ENCODE measurements at regions not wholly inside any gene's neighbourhood (a gene's known extent, or its start where the extent isn't known, plus 50 kb on each side); places are given as distances from the start of the nearest gene placed in this dataset.
A peak's percentile ranks its signal among the peaks of the same experiment; 100 is the strongest.
"Not testable (repeated sequence)": the region's sequence is repeated elsewhere in the genome, so short reads cannot be mapped to it uniquely, and the experiment has no call there.

DNA sequence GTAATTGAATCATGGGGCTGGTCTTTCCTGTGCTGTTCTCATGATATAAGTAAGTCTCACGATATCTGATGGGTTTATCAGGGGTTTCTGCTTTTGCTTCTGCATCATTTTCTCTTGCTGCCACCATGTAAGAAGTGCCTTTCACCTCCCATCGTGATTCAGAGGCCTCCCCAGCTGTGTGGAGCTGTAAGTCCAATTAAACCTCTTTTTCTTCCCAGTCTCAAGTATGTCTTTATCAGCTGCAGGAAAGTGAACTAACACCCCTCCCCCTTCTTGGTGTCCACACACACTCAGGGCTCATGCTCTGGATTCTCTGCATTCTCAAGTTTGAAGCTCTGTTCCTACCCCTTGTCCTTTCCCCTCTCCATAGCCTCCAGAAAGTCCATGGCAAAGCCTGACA lies 107.1 kb downstream of the THBS2 start:
- intact Hi-C loops (cut with DNase I) = no loop called here
- DNase-seq = no peak

DNA sequence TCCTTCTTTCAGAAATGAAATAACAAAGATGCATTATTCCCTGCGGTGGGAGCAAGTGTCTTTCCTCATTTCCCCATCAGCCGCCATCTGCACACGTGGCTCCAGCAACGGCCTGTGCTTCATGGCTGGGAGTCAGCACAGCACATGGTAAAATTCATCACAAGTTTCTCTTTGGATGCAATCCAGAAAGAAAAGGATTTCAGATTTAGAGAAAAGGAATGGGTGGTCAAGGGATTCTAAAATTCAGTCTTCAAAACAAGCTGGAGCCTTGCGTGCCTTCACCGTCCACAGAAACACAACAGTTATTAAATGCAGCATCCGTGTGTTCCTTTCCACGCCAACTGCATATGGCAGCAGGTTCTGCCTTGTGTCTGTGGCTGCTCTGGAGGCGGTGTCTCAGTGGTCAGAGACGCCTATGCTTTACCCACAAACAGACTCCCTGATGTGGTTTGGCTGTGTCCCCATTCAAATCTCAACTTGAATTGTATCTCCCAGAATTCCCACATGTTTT lies 107.6 kb downstream of the THBS2 start:
- DNase-seq = peak in 13 of 42 donors; percentile 23 to 68 (median 46)
- intact Hi-C loops (cut with DNase I) = no loop called here

DNA sequence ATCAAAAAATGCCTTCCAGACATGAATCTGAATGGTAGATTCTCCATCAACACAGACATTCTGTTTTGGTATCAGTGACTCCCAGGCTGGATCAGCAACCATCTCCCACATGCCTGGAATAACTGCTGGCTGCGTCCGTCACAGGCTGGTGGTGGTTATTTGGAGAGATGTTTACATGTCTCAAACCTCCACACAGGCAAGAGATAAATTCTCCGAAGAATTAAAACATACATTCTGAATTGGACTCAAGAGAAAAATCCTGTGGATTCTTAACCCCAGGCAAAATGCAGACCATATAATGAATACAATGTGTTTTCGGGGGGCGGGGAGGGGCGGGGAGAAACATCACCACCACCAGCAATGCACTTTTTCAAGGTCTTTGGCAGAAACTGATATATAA lies 108.2 kb downstream of the THBS2 start:
- DNase-seq = peak in 2 of 42 donors; percentile 21 to 25
- intact Hi-C loops (cut with DNase I) = no loop called here

DNA sequence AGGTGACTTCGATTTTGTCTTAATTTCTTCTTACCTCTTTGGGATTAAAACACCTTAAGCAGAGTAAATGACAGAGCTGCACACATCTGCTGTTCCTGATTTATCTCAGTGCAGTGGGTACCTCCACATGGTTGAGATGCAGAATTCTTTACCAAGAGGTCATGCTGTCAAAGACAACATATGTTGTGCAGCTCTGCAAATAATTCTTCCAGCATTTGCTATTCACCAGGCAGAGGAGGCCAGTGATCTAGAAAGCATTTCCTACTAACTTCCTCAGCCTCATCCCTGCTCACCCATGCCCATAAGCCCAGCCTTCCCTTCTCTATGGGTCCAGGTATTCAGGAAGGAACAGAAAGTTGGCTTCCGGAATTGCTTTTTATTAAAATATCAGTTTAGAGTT lies 109.3 kb downstream of the THBS2 start:
- no peak for DNase-seq
- intact Hi-C loops (cut with DNase I) = no loop called here

DNA sequence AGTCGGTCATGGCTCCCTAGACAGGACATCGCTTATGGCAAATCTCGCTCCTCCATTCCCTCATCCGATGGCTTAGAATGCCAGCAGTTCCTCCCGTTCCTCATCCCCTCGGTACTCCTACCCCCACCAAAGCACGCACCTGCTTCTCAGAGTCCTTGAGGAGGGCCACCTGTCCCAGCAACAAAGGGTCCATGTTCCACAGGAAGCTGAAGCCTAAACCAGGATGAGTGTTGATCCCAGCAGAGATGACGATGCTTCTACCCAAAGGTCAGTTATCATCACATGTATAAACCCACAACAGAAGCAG lies 111.2 kb downstream of the THBS2 start:
- DNase-seq = peak in 1 of 42 donors; percentile 13
- intact Hi-C loops (cut with DNase I) = no loop called here

DNA sequence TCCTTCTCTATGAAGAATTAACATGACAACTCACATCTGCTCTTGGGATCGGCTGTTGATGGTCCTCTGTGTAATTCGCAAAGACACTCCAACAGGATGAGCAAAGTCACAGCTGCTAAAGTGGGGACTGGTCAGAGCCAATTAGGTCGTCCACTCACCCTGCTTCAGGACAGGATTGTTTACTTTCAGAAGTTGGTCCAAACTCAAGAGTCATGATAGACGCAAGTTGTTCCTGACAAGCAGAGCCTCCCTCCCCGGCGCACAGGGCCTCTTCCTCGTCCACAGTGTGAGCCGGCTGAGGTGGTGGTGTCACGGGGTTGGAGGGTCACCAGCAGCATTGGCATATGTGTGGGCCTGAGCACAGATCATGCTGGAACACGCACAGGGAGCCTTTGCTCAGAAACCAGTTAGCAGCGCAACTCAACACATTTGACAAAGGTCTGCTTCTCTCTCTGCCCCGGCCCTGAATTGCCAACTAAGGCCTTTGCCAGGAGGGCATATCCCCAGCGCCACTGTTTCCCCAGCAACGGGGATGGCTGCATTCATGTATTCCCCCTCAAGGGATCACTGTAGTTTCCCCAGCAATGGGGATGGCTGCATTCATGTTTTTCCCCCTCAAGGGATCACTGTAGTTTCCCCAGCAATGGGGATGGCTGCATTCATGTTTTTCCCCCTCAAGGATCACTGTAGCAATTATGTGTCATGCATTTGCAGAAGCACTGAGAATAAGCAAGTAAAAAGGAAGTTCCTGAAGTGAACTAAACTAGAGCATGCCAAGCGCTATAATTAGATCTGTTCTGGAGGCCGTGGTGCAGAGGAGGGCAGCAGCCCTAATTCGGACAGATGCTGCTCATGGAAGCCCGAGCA lies 111.7 kb downstream of the THBS2 start:
- intact Hi-C loops (cut with DNase I) = no loop called here
- DNase-seq = peak in 38 of 42 donors; percentile 11 to 76 (median 52)

DNA sequence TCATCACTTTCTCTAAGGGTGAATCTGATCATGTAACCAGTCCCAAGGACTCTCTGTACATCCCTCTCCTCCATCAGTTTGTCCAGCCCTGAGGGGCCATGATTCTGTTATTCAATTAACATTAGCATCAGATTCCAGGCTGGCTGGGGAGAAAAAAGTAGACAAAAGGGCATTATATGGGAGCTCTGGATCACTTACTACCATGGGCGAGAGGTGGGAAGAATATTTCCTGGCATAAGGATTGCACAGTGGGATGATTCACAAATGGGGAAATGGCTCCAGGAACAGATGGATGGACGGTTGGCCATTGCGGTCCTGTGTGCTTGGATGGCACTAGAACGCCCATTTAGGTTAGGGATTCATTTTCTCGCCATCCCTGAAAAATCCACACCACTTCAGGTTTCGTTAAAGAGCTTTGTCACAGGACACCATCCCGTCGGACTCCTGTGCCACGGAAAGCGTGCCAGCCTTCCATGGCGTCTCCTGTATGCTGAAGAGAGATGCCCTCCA lies 112.6 kb downstream of the THBS2 start:
- DNase-seq = peak in 1 of 42 donors; percentile 21
- intact Hi-C loops (cut with DNase I) = no loop called here

DNA sequence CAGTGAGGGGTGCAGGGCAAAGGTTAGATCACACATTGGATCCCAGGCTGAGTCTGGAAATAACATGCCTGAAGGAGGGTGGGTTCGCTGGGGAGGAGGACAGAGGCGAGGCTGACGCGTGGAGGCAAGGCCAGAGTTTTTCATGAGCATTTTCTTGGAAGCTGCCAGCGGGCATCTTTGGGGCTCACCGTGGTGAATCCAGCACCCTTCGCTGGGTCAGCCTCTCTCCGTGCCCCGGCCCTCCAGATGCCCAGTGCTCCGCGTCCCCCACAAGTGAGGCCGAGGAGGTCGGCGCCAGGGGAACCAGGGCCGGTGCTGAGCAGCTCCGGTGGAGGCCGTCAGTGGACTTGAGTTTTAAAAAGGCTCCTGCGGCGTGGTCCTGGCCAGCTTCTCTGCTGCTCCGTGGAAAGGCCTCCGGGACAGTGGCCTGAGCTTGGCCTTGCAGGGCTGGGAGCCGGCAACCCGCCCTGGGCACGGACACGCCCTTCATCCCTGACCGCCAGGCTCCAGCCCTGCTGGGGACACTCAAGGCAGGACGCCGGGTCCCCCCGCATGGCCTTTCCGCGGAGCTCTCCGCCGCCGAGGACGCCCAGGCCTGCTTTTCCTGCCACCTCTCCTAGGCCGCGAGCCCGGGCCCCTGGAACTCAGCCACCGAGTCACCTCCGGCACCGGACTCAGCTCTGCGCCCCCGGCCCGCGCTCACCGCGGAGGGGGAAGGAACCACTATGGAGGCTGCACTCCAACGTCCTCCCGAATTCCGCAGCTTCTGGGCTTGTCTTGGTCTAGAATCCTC lies 114.3 kb downstream of the THBS2 start:
- peak in 1 of 42 donors; percentile 27 for DNase-seq
- intact Hi-C loops (cut with DNase I) = no loop called here

DNA sequence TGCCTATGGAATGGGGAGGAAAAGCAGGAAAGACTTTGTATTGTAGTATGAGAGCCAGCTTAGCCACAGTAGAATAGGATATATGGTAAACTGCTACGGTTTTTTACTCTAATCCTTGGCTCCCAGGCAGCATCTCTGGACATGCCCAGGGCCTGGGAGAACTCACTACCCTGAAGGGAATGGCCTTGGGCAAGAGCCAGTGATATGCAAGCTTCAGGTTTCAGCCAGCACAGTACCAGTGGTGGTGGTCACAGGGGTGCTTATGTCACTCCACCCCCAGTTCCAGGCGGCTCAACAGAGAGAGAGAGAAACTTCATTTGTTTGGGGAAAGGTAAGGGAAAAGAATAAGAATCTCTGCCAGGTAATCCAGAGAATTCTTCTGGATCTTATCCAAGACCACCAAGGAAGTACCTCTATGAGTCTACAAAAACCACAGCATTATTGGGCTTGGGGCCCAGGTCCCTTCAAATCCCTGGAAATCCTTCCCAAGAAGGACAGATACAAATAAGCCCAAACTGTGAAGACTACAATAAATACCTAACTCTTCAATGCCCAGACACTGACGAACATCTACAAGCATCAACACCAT lies 121.2 kb downstream of the THBS2 start:
- no peak for DNase-seq

DNA sequence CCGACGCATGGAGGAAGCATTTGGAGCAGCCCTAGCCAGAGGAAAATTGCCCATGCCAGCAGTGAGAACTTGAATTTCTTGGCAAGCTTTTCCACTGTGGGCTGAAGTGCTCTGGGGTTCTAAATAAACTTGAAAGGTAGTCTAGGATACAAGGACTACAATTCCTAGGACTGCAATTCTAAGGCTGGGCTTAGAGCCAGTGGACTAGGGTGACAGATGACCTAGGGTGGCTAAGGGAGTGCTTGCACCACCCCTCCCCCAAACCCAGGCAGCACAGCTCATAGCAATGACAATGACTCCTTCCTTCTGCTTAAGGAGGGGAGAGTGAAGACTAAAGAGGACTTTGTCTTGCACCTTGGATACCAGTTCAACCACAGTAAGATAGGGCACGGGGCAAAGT lies 122.3 kb downstream of the THBS2 start:
- peak in 15 of 42 donors; percentile 14 to 60 (median 32) for DNase-seq
- intact Hi-C loops (cut with DNase I) = no loop called here

More for the DNA sequence above, 121.2 kb downstream of the THBS2 start:
- intact Hi-C loops (cut with DNase I) = no loop called here

DNA sequence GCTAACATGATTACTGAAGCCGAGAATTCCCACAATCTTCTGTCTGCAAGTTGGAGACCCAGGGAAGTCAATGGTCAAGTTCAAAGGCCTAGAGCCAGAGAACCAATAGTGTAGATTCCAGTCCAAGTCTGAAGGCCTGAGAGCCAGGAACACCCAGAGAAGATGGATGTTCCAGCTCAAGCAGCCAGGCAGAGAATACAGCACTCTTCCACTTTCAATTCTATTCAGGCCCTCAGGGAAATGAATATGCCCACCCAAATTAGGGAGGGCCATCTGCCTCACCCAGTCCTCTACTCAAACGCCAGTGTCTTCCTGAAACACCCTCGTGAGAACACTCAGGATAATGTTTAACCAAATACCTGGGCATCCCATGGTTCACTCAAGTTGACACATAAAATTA lies 123.5 kb downstream of the THBS2 start:
- DNase-seq = no peak
- intact Hi-C loops (cut with DNase I) = no loop called here

DNA sequence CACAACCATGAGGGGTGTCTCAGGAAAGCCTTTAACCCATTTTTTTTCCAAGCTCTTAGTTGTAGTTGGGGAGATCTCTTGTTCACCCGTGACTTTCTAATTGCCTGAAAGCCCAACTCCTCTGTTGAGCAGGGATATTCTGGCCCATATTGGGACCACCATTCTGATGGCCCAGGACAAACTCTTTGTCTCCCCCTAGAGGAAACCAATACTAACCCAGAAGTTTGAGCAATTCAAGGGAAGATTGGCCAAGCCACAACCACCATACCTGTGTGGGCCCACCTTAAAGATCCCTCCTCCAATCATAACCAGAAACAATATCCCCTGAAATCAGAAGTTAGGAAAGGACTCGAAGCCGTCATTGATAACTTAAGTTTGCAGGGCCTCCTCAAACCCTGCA lies 132.6 kb downstream of the THBS2 start:
- intact Hi-C loops (cut with DNase I) = no loop called here

DNA sequence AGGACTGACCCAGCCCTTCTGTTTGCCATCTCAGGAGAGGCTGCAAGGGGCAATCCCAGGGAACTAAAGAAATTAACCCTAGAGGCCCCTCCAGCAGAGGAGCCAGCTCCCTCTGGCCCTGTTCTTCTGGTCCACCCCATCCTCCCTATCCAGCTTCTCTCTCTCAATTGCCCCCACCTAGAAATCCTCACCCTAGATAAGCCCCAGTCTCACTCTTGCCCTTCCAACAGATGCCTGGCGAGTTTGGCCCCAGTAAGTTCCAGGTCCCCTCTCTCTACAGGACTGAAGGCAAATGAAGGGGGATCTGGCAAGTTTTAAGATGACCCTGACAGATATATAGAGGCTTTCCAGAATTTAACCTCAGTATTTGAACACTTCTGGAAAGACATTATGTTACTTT lies 134.0 kb downstream of the THBS2 start:
- intact Hi-C loops (cut with DNase I) = no loop called here
- no peak for DNase-seq

More for the DNA sequence above, 132.6 kb downstream of the THBS2 start:
- DNase-seq = no peak

DNA sequence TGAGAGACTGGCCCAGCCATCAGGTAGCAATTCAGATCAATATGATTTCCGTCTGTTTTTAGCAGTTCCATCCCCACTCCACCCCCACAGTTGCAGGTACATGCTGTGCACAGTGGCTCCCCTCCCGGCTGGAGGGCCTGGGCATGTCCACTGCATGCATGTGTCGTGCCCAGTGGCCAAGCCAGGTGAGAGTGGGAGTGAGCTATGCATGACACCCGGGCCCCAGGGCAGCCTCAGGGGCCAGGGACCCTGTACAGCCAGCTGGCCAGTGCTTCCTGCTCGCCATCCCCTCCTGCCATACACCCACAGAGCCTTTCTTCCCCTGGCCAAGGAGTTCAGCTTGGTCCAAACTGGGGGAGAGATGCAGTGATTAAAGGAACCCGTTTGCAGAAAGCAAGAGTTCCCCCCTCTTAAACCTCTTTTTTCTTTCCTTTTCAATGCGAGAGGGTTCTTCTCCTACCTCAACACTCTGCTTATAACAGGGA lies 135.3 kb downstream of the THBS2 start:
- intact Hi-C loops (cut with DNase I) = no loop called here

DNA sequence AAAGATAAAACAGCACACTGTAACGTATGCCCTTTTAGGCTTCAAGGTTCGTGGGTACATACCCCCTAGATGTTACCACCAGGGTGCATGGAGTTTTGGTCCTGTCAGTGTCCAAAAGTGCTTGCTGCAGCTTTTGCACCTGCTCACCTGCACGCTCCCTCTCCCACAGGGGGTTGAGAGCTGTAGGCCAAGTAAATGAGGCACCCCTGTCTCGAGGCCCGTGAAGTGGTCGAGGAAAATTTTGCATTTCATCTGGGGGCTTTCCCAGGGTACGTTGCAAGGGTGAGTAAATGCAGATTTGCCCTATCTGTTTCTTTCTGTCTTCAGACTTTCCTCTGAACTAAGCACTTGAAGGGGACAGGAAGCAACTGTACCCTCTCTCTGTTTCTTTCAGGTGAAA lies 136.0 kb downstream of the THBS2 start:
- intact Hi-C loops (cut with DNase I) = no loop called here
- no peak for DNase-seq

More for the DNA sequence above, 135.3 kb downstream of the THBS2 start:
- no peak for DNase-seq

DNA sequence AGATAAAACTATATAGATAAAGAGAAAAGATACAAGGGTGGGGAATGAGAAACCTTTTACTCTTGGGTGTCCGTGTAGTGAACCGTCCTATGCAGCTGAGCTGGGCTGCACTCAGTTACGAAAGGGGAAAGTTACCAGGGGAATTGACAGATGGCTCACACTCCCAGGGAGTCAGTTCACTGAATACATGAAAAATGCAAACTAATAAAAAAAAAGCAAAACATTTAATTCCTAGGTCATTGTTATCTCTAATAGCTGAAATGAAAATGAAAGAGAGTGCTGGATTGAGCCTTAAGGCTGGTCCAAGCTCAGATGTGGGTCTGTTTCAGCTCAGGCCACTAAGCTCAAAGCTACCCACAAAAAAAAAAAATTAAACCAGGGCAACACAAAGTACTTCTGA lies 138.0 kb downstream of the THBS2 start:
- intact Hi-C loops (cut with DNase I) = no loop called here
- no peak for DNase-seq

DNA sequence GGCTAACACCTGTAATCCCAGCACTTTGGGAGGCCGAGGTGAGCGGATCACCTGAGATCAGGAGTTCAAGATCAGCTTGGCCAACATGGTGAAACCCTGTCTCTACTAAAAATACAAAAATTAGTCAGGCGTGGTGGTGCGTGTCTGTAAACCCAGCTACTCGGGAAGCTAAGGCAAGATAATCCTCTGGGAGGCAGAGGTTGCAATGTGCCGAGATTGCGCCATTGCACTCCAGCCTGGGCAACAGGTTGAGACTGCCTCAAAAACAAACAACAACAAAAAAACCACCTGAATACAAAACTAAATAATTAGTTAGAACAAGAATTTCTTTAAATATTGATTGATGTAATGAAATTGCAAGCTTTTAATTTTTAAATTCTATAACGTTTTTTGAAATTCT lies 139.0 kb downstream of the THBS2 start:
- intact Hi-C loops (cut with DNase I); DNase-seq: not testable (repeated sequence)

DNA sequence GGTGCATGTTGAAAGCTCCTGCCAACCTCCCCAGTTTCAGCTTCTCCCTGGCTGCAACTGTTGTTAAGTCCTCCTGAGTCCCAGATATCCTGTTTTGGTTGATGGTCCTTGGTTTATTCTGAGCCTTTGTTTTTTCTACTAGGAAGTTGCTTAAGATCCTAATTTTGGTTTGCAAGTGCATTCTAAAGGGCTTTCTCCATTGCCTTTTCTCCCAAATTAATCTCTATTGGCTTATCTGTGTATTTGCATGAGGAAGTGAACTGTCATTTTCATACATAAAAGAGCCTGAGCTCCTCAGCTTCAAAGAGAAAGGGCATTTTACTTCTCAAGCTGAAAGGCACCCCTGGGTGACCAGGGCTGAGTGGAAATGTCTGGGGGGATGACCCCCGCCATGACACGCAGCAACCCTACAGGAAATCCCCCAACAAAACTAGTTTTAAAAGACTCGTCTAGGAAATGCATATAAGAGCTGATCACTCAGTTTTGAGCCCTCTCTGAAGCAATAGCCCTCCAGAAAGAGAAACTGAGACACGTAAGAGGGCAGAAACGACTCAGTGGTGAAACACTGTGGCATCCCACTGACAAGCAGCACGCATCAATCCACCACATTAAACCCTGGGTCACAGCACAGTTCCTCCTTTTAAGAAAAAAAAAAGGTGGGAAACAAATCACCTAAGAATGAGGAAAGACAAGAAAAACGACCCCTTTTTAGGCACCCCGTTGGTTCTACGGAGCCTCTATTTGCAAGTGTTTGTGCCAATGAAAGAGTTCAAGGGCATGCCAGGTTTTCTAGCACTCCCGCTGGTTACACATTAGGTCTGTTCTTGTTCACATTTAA lies 140.9 kb downstream of the THBS2 start:
- intact Hi-C loops (cut with DNase I) = no loop called here
- no peak for DNase-seq

DNA sequence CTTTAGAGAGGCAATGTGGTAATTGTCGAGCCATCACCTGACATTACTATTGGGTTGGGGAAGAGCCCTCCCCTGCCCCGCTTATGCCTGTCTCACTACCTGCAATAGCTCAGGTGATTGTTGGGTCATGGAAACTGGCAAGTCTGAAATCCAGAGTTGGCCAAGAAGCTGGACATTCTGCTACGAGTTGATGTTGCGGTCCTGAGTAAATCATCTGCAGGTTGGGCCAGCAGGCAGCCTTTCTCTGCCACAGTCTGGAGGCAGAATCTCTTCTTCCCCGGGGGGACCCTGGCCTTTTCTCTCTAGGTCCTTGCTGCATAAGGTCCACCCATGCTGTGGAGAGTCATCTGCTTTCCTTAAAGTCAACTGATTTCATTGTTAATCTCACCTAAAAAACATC lies 142.4 kb downstream of the THBS2 start:
- intact Hi-C loops (cut with DNase I) = no loop called here
- no peak for DNase-seq
